ENCODE measurements at regions not wholly inside any gene's neighbourhood (a gene's known extent, or its start where the extent isn't known, plus 50 kb on each side); places are given as distances from the start of the nearest gene placed in this dataset.

DNA sequence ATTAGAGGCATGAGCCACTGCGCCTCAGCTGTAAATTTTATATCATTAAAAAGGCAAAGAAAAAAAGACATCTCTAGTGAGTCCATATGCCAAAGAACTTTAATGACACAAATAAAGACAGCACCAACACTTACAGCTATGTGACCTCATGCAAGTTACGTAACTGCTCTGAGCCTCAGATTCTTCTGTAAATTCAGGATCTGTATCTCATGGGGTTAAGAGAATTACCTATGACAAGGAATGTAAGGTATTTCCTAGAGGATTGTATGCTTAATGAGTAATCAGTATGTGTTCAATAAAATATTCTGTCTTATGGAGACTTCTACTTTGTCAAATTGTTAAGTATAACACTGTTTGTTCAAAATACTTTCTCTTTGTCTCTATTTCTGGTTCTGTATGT is 274.0 kb upstream of the GLI3 start:
- DNase-seq (ENCODE audit: low read depth in 3 of 3, low spot score in 2 of 3), result no peak

DNA sequence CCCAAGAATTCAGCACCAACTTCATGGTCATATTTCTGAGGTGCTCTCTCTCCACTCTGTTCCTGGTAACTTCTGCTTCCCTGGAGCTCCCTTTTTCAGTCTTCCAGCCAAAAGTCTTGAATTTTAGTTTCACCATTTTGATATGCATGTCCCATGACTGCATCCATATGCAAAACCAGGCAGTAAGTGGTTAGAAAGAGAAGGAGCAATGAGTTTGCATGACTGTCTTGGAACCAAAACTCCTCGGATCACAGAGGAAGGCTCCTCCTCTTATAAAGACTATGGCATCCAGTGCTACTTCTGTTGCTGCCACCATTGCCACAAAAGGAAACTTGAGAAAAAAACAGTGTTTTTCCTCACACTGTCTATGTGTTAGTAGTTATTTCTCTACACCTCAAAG is 269.1 kb upstream of the GLI3 start:
- DNase-seq (ENCODE audit: low read depth in 3 of 3, low spot score in 2 of 3), result no peak

DNA sequence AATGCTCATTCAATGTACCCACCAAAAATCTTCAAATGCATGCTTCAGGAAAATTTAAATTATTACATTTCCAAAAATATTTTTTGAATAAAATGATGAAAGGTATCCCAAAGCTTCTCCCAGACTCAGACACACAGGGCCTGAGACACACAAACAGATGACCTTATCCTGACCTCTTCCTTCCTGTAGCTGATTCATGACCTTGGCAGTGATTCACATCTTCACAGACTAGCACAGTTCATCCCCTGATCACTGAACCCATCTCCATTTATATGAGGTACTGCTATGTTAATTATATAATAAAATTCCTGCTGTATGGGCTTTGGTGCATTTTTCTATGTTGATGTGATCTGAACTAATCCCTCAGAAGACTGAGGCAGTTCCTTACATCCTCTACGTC is 265.0 kb upstream of the GLI3 start:
- DNase-seq (ENCODE audit: low read depth in 3 of 3, low spot score in 2 of 3), result no peak

DNA sequence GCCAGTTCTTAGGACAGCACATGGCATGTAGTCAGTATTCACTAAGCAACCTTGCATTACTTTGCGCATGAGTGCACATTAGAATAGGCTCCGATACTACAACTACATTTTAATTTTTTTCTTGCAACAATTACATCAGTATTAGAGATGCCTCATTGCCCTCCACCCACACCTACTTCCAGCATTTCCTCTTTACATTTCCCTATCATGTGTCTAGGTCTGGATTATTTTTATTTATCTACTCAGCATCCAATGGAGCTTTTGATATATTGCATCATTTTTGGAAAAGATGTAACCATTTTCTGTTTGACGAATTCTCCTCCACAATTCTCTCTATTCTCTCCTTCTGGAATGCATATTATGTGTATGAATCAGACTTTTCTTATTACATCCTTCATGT is 258.2 kb upstream of the GLI3 start:
- DNase-seq (ENCODE audit: low read depth in 3 of 3, low spot score in 2 of 3), result no peak

DNA sequence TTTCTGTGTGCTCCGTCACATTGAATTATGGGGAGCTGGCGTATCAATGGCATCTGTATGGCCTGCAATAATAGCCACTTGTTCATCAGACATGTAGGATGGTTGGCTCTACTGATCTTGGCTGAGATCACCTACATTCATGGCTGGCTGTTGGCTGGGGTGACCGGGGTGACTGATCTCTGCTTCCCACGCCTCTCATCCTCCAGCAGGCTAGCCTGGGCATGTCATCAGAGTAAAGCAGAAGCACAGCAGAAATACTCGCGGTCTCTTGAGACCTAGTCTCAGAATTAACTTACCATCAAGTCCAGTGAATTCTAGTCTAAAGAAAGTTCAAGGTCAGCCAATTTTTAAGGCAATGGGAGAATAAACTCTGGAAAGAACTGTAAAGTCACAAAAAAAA is 257.7 kb upstream of the GLI3 start:
- no peak for DNase-seq (ENCODE audit: low read depth in 3 of 3, low spot score in 2 of 3)

DNA sequence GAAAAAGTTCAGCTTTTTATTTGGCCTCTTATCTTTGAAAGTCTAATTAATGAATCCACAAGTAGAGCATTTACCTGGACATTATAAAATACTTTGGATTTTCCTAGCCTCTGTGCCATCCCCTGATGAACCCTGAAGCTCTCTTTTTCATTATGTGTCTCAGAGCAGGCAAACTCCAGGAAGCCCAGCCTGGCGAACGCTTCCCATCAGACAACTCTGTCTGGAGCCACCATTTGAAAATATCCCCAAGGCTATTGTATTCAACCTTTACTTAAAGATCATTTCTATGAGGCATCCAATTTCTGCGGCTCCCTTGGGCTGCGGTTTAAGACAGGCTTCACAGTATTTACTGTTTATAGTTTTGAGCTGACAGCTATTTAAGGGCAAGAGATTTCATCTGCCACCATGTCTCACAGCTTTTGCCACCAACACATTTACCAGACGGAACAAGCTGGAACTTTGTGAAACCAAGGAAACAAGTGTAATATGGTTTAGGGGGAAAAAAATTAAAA is 257.2 kb upstream of the GLI3 start:
- no peak for DNase-seq (ENCODE audit: low read depth in 3 of 3, low spot score in 2 of 3)

DNA sequence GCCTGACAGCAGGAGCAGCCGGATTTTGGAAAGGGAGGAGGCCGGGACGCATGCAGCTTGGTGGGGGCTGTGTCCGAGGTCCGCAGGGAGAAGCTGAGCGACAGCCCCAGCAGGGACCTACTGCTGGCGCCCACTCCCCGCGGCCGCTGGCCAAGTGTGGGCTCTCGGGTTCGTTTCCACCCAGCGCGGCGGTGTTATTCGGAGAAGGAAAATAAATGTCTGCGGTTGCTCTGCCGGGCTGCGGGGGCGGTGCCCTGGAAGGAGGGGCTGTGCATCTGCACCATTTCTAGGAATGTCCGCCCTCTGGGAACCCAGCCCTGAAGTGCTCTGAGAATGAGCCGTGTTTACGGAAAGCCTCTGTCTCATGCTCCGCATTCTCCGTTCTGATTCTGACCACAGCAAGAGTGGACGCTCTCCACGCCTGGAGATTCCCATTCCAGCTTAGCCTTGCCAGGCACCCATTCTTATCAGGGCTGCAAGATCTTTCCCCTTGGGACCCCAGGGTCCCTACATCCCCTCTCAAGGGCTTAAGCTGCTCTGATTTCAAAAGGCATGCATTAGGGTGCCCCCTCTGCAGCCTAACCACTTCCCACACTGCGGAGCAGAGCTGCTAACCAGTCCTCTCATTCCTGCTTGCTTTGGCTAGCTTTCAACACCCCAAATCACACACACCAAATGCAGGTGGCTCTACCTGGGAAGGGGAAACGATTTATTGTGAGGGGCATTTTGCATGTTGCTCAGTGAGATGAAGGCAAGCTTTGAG is 256.6 kb upstream of the GLI3 start:
- peak; percentile 42 to 65 (median 60) for DNase-seq (ENCODE audit: low read depth in 3 of 3, low spot score in 2 of 3)

DNA sequence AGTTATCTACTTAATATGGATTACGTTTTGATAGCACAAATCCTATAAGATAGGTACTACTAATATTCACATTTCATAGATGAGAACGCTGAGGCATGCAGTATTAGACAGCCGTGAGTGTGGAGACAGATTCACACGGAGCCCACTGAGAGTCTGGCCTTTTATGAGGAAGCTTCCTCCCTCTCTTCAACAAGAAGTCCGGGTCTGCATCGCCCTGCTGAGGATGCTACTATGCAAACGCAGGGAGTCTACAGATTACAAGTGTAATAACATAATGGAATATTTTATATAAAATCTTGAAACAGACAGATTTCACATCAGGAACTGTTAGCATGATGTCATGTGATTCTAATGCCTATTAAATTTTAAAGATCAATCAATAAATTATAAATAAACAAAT is 255.9 kb upstream of the GLI3 start:
- DNase-seq (ENCODE audit: low read depth in 3 of 3, low spot score in 2 of 3), result no peak

DNA sequence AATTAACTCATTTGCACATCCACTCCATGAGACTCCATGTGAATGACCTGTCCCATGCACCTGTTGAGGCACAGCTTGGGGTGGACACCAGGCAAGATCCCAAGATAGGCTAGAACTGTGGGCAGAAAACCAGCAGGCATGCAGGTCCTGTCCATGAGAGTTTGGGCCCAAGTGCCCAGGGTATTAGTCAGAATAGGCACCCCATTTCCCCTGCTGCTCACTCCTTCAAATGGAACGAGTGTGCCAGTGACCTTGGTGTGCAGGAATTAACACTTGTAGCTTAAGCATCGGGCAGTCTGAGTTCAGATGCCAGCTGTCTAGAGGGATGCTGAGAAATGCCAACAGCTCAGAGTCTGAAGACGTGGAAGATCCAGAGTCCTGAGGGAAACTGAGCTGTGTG is 254.1 kb upstream of the GLI3 start:
- no peak for DNase-seq (ENCODE audit: low read depth in 3 of 3, low spot score in 2 of 3)

DNA sequence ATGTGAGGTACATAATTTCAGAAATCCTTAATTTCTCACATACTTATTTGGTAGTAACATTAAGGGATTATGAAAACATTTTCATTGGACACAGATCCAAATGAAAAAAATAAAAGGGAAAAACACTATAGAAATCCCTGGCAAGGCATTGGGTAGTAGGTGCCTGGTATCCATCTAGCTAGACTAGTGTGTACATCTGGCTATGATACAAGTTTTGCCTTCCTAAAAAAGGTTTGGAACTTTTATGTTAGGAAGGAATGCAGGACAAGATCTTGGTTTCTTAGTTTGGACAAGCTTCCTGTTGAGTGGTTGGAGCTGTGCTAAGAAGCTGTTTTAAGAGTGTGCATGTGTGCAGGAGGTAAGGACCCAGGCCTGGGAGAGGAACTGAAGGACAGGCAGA is 252.3 kb upstream of the GLI3 start:
- DNase-seq (ENCODE audit: low read depth in 3 of 3, low spot score in 2 of 3), result no peak

DNA sequence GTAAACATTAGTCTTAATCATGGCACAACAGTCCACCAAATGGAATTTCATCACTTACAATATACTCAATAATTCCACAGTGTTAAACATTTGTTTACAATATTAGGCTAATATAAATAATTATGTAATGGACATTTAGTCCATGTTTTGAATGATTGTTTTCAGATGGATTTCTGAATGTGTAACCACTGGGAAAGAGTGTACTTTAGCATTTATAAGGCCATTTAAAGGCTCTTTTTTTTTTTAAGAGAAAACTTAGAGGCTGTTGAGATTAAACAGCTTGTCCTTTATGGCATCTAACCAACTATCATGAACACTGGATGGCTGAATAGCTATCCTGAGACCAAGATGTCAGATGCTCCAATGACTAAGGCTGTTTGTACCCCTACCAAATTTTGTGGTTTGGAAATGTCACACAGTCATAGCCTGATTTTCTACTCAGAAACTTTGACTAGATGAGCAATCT is 248.3 kb upstream of the GLI3 start:
- no peak for DNase-seq (ENCODE audit: low read depth in 3 of 3, low spot score in 2 of 3)

DNA sequence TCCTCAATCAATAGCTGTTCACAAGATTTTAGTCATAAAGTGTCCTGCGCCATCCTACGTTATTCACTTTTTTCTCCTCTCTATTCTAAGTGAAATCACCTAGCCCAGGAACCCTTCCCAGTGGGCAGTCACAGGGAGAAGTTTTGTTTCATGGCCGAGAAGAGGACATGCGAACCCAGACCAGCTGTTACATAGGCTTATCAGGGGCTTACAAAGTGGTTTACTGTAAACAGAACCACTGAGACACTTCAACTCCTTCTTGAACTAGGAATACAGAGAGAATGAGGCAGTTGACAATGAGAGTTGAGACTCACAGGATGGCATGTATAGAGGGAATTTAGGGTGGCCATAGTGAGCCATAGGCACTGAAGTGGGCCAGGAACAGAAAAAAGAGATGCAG is 246.9 kb upstream of the GLI3 start:
- no peak for DNase-seq (ENCODE audit: low read depth in 3 of 3, low spot score in 2 of 3)

DNA sequence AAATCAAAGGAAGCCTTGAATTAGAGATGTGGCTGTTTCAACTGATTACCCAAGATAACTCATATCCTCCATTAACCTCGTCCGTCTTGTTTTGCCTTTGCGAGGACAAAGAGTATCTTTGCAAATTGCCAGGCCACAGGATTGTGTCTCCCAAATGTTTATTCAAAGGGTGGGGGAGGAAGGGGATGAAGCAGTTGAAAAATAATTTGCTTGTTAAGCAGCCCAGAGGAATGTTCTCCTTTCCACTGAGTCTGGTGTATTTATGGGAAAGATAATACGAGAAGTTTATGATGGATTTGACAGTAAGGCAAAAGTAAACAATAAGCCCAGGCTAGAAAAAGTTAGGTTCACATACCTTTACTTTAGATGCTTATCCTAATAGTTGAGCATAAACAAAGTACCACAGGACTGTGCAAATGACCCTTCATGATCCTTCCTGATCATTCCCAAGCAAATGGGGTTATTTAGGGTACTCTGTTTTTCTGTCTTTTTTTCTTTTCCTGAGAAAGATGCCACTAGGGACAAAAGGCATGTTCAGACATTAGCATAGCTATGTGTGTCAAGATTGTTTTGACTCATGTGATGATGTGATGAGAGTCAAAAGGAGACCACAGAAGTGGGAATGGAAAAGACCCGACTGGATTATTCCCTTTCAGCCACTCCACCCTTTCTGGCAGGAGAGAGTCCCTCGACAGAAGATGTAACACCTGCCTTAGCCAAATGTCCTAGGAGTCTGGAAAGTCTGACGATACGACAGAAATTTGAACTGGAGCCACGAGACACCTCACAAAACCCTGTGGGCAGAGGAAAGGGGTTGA is 243.0 kb upstream of the GLI3 start:
- no peak for DNase-seq (ENCODE audit: low read depth in 3 of 3, low spot score in 2 of 3)

DNA sequence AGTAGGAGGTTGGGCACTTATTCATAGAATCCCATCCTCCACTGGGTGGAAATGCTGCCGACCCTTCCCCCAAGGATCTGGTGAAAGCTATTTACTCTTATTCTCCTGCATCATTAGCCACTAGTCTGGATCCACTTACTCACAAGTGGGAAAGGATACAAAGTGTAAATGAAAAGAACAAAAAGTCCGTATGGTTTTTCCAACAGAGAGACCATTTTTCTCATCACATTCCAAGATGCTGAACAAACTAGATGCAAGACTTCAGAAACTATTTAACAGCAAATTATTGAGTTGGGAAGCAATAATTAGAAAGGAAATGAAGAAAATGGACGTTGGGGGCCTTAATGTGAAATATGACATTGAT is 242.4 kb upstream of the GLI3 start:
- no peak for DNase-seq (ENCODE audit: low read depth in 3 of 3, low spot score in 2 of 3)

DNA sequence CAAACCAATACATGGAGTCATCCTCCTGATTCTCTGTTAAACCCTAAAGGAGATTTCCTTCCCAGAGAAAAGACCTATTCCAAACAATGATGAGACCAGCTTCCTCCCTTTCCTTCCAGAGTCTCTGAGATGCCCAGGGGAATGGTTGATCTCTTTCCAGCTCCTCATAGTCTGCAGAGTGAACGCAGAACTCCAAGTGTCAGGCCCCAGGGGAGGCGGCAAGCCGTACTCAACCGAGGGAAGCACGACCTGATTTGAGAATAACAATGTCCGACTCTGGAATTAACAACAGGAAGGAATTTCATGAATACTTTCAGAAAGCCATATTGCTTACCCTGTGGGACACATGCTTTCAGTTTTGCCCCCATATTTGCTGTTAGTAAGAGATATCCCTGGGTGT is 241.7 kb upstream of the GLI3 start:
- no peak for DNase-seq (ENCODE audit: low read depth in 3 of 3, low spot score in 2 of 3)

DNA sequence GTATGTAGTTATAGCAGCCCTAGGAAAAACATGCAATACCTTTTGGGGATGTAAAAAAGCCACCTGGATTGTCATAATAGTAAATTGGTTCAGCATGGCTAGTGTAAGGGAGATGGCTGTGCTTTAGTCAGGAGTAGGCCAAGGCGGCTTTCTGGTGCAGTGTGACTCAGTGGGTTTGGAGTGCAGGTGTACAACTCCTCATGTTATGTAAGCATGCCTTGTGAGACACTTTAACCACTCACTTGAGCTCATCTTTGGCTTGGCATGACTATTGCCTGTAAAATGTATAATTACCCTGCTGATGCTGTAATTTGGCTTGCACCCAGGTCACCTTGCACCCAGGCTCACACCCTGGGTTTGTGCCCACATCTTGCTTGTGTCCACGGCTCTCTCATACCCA is 239.2 kb upstream of the GLI3 start:
- no peak for DNase-seq (ENCODE audit: low read depth in 3 of 3, low spot score in 2 of 3)

DNA sequence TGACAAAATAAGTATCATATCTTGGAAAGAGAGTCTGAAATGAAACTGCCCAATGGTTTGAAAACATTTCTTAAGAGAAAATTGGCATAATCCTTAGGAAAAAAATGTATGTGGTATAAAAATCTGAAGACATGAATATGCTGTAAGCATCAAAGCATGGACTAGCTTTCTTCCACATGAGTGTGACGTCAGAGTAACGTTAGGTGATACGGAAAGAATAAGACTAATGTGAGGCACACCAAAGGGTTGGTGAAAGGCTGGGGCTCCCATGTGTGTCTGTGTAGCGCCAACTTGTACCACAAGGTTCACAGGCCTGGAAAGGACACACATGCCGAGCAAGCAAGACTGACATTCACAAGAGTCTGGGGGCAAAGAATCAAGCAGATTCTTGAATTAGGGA is 238.1 kb upstream of the GLI3 start:
- DNase-seq (ENCODE audit: low read depth in 3 of 3, low spot score in 2 of 3), result no peak

DNA sequence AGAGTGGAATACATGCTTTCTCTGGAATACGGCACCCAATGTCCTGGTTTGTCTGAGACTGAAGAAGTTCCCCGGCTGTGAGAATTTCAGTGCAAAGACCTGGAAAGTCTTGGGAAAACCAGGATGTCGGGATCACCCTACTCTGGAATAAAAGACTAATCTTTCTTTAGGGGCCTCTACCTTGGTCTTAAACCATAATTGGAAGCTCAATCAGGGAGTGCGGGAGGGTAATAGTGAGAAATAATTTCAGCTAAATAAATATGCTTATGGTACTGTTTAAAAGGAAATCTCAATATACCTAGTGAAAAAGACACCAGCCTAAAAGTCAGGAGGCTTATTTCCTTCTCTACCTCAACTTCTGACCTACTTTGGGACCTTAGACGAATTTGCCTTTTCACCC is 236.1 kb upstream of the GLI3 start:
- DNase-seq (ENCODE audit: low read depth in 3 of 3, low spot score in 2 of 3), result no peak

DNA sequence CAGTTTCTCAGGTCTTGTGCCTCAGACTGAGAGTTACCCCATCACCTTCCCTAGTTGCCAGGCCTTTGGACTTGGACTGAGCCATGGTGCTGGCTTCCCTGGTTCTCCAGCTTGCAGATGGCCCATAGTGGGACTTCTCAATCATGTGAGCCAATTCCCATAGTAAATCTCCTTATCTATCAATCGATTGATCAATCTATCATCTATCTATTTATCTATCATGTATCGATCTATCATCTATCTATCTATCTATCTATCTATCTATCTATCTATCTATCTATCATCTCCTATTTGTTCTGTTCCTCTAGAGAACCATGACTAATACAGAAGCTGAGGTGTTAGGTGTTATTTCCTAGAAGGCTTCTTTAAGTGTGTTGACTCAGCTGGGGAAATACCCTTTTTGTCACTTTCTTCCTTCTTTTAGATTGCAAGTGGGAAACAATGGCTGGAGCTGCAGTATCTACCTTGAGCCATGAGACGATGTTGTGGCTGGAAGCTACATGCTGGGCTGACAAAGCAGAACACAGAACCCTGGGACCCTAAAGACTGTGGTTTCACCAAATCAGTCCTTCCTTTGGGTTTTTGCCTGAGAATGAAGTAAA is 234.7 kb upstream of the GLI3 start:
- no peak for DNase-seq (ENCODE audit: low read depth in 3 of 3, low spot score in 2 of 3)

DNA sequence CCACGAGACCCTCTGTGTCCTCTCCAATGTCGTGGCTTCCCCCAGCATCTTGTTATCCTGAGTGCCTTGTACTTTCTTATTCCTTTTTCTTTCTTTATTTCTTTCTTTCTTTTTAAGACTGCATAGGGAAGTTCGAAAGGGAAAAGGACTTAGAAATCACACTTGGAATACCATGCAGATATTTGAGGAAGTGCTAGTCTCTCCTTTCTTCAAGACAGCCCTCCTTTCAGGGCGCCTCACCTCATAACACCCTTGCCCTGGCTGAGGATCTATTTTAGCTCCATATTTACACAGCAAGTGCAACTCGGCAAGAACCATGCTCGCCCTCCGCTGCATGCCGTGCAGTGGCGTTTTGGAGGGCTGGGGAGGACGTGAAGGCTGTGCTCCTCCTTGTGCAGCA is 232.3 kb upstream of the GLI3 start:
- DNase-seq (ENCODE audit: low read depth in 3 of 3, low spot score in 2 of 3), result no peak

DNA sequence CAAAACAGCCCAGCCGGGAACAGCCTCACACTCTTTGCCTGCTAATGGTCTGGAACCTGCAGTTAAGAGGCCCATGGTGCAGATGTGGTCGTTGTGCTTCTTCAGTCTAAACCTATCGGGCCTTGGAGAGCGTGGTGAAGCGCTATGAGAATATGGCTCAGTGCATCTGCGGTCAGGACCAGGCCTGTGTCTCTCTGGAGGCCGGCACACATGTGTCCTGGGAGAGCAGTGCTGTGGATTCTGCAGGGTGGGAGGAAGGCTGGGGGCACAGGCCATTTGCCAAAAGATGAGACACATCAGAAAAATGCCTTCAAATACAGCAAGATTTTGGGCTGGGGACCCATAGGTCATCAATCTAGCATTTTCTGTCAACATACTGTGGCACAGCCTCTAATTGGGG is 231.5 kb upstream of the GLI3 start:
- no peak for DNase-seq (ENCODE audit: low read depth in 3 of 3, low spot score in 2 of 3)

DNA sequence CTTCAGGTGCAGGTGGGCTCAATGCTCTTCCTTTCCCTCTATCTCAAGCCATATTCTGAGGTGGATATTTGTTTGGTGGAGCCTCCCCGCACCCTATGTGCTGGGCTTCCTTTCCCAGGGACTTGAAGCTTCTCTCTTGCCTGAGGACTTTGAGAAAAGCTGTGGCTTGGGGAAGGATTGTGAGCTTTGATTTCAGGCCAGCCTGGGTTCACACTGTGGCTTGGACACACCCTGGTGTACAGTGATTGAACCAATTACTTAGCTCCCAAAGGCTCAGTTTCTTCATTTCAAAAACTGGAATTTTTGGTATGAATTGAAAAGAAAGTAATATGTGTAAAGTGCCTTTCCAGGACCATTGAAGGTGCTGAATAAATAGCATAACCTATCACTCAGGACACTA is 224.5 kb upstream of the GLI3 start:
- DNase-seq (ENCODE audit: low read depth in 3 of 3, low spot score in 2 of 3), result no peak

Measured in right renal cortex interstitium (tissue), 3 donors.